ENCODE measurements at regions not wholly inside any gene's neighbourhood (a gene's known extent, or its start where the extent isn't known, plus 50 kb on each side); places are given as distances from the start of the nearest gene placed in this dataset.
A peak's percentile ranks its signal among the peaks of the same experiment; 100 is the strongest.

DNA sequence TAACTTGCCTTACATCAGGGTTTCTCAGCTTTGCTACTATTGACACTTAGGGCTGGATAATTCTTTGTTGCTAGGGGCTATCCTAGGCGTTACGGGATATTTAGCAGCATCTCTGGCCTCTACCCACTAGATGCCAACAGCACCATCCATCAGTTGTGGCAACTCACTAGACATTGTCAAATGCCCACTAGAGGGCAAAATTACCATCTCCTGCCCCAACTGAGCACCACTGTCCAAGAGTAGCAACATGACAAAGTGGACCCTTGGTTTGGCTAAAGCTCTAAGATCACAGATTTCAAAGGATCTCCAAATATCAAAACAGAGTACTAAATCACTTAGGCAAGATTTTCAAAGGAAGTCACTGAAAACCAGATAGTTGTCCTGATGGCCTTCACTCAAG, 251.7 kb upstream of the TBX3 start:
- TF ChIP-seq, protein P1, sequence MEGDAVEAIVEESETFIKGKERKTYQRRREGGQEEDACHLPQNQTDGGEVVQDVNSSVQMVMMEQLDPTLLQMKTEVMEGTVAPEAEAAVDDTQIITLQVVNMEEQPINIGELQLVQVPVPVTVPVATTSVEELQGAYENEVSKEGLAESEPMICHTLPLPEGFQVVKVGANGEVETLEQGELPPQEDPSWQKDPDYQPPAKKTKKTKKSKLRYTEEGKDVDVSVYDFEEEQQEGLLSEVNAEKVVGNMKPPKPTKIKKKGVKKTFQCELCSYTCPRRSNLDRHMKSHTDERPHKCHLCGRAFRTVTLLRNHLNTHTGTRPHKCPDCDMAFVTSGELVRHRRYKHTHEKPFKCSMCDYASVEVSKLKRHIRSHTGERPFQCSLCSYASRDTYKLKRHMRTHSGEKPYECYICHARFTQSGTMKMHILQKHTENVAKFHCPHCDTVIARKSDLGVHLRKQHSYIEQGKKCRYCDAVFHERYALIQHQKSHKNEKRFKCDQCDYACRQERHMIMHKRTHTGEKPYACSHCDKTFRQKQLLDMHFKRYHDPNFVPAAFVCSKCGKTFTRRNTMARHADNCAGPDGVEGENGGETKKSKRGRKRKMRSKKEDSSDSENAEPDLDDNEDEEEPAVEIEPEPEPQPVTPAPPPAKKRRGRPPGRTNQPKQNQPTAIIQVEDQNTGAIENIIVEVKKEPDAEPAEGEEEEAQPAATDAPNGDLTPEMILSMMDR (conservative IDR thresholded peaks at IDR 0.05), result peak; percentile 34
- TF ChIP-seq ZFX (IDR thresholded peaks at IDR 0.05), result no peak

Measured in C4-2B (cell line).